Esophagus muscularis mucosa (tissue), 4 donors: ENCODE measurements at regions not wholly inside any gene's neighbourhood (a gene's known extent, or its start where the extent isn't known, plus 50 kb on each side); places are given as distances from the start of the nearest gene placed in this dataset.

Experiments used
- DNase-seq: peaks from one replicate; pipeline ENCODE4 v3.0.0-alpha.2; 2017; ENCODE audit errors: extremely low spot score
- H3K27ac ChIP-seq, 4 donors: fragments of 200-600 bp; sonication (generic); replicated peaks in 1 of 4; 1 replicate in 3 of 4; 2 replicates in 1 of 4; pipeline ENCODE4 v1.5.1; 2016 to 2019; ENCODE audit warnings: mild to moderate bottlenecking in 1 of 4
- H3K27me3 ChIP-seq, 4 donors: fragments of 200-600 bp; sonication (generic); one replicate each; pipeline versions ENCODE4 v1.5.1 to v1.6.0; 2016 to 2019
- H3K36me3 ChIP-seq, 4 donors: fragments of 200-600 bp; sonication (generic); one replicate each; pipeline ENCODE4 v1.5.1; 2016 to 2019
- H3K4me1 ChIP-seq, 4 donors: fragments of 200-600 bp; sonication (generic); one replicate each; pipeline ENCODE4 v1.5.1; 2016 to 2019
- H3K4me3 ChIP-seq, 4 donors: fragments of 200-600 bp; sonication (generic); 1 replicate in 2 of 4; 2 replicates in 2 of 4; pipeline ENCODE4 v1.5.1; 2016 to 2019; ENCODE audit warnings: mild to moderate bottlenecking in 4 of 4, moderate library complexity in 1 of 4
- H3K9me3 ChIP-seq, 4 donors: fragments of 200-600 bp; sonication (generic); 1 replicate in 3 of 4; 2 replicates in 1 of 4; pipeline ENCODE4 v1.5.1; 2016 to 2019
- EP300 ChIP-seq: sonication (generic); formaldehyde crosslinking; IDR thresholded peaks from one replicate; pipeline ENCODE4 v1.6.1; 2017; ENCODE audit warnings: antibody characterized with exemption
- POLR2A ChIP-seq: fragments of 450-650 bp; IDR thresholded peaks from one replicate; pipeline ENCODE4 v1.6.1; 2017; ENCODE audit warnings: antibody characterized with exemption, moderate library complexity, mild to moderate bottlenecking, low read depth
- POLR2AphosphoS5 ChIP-seq, 2 donors: sonication (generic); formaldehyde crosslinking; IDR thresholded peaks; one replicate each; pipeline ENCODE4 v1.6.1; 2017; ENCODE audit warnings: antibody characterized with exemption in 2 of 2
- WGBS: methylation state at CpG from one replicate; pipeline ENCODE4 v1.1.5; 2018; 5-methylcytosine and 5-hydroxymethylcytosine counted together
- intact Hi-C: fragments of 100-400 bp; cut with DNase I; formaldehyde crosslinking; loops from one replicate; pipeline ENCODE4 v1.15.1; 2023
- TF ChIP-seq, protein P1 (sequence below), 3 experiments: fragments of 200-600 bp in 2 of 3; fragments of 450-650 bp in 1 of 3; sonication (generic) in 2 of 3; IDR thresholded peaks; one replicate each; pipeline ENCODE4 v1.5.1; 2017 to 2019; ENCODE audit warnings: antibody characterized with exemption in 3 of 3, mild to moderate bottlenecking in 2 of 3, moderate library complexity in 1 of 3

DNA sequence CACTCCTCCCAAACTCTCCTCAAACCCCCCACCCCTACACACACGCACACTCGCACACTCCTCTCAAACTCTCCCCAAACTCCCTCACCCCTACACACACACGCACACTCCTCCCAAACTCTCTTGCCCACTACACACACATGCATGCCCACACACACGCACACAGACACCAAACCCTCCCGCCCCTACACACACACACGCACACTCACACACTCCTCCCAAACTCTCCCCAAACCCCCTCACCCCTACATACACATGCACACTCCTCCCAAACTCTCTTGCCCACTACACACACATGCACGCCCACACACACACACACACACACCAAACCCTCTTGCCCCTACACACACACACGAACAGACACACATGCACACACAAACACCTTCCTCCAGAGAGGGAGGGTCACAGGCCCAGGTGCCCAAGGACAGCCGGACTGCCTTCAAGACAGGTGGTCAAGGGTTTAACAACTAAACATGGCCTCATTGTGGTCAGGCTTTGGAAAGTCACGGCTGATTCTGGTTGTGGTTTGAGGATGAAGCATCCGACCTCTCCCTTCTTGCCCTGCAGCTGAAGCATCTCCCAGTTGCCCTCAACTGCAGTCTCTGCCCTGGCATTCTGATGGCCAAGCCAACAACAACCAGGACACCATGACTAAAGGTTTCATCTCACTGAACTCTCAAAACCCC, 72.3 kb upstream of the SNTG2 start:
- no peaks in the 10 kb centered on the region for H3K4me1 ChIP-seq
- H3K27me3 ChIP-seq, result peaks cover 0 to 44% (median 0%) of the 10 kb centered on the region in 4 donors
- no peak for DNase-seq
- WGBS, result 96% methylated on average over 9 of the region's 11 CpGs
- no peak overlapping the region for H3K27ac ChIP-seq
- no peaks in the 10 kb centered on the region for H3K36me3 ChIP-seq
- H3K9me3 ChIP-seq, result no peaks in the 10 kb centered on the region
- no peak overlapping the region for H3K4me3 ChIP-seq
- TF ChIP-seq EP300 (no peak), POLR2AphosphoS5 (IDR thresholded peaks at IDR 0.05) (no peak)
- TF ChIP-seq, protein P1, sequence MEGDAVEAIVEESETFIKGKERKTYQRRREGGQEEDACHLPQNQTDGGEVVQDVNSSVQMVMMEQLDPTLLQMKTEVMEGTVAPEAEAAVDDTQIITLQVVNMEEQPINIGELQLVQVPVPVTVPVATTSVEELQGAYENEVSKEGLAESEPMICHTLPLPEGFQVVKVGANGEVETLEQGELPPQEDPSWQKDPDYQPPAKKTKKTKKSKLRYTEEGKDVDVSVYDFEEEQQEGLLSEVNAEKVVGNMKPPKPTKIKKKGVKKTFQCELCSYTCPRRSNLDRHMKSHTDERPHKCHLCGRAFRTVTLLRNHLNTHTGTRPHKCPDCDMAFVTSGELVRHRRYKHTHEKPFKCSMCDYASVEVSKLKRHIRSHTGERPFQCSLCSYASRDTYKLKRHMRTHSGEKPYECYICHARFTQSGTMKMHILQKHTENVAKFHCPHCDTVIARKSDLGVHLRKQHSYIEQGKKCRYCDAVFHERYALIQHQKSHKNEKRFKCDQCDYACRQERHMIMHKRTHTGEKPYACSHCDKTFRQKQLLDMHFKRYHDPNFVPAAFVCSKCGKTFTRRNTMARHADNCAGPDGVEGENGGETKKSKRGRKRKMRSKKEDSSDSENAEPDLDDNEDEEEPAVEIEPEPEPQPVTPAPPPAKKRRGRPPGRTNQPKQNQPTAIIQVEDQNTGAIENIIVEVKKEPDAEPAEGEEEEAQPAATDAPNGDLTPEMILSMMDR (IDR thresholded peaks at IDR 0.05), result no peak
- intact Hi-C loops, result no loop called here

DNA sequence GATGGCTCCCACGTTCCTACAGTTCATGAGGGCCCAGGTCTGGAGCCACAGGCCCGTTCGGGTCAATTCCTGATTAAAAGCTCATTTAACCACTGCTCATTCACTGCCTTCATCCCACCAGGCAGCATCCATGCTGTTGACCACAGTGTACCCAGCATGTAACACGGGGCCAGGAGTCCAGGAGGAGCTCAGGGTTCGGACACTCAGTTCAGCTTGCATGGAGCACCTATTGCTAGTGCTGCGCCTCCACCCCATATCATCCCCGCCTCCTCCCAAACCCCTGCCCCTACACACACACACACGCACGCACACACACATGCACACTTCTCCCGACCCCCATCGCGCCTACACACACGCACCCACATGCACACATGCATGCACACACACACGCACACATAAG, 72.9 kb upstream of the SNTG2 start:
- H3K4me1 ChIP-seq, result no peaks in the 10 kb centered on the region
- no peaks in the 10 kb centered on the region for H3K36me3 ChIP-seq
- 90% methylated on average over 14 of the region's 14 CpGs for WGBS
- intact Hi-C loops, result no loop called here
- H3K4me3 ChIP-seq, result no peak overlapping the region
- no peaks in the 10 kb centered on the region for H3K9me3 ChIP-seq
- no peak for DNase-seq
- H3K27me3 ChIP-seq, result peaks cover 0 to 47% (median 0%) of the 10 kb centered on the region in 4 donors
- TF ChIP-seq EP300 (no peak), POLR2A (no peak), POLR2AphosphoS5 (IDR thresholded peaks at IDR 0.05) (no peak)
- TF ChIP-seq, protein P1 (IDR thresholded peaks at IDR 0.05), result no peak
- no peak overlapping the region for H3K27ac ChIP-seq

DNA sequence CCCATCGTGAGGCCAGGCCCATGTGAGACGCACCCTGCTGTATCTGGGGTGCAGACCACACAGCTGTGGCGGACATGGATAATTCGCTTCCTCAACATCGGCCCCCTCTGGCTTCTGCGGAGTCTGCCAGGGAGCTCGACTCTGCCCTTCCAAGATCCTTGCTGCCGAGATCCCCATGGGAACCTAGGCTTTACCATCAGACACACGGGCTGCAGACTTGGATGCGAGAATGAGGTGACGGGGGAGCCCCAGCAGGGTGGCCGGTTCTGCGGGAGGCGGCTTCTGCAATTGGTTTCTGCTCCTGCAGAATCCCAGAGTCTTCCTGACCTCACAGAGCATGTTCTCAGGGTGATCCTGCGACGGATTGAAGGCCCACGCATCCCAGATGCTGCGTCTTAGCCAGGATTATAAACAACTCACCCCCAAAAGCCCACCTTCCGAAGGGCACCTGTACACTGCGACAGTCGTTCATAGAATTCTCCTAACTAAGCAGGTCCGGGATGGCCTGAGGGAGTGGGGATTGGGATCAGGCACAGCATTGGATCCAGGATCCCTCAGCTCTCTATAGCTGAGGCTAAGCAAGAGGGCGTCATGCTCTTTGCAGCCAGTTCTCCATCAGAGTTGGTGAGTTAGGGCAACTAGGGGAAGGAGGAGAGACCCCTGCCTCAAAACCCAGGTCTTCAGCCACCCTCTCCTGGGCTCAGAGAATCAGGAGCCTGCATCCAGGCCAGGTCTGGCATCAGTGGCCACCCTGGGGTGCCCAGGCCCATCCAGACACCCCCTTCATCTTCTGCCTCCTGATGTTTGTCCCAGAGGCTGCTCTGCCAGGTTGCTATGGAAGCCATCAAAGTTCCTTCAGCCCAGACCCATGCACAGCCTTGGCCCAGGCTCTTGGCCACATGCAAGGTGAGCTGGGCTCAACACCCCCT, 74.7 kb upstream of the SNTG2 start:
- no peak for DNase-seq
- intact Hi-C loops, result no loop called here
- H3K9me3 ChIP-seq, result no peaks in the 10 kb centered on the region
- WGBS, result 80% methylated on average over 19 of the region's 23 CpGs
- TF ChIP-seq POLR2A (no peak), EP300 (no peak), POLR2AphosphoS5 (IDR thresholded peaks at IDR 0.05) (no peak)
- TF ChIP-seq, protein P1 (IDR thresholded peaks at IDR 0.05), result no peak
- H3K36me3 ChIP-seq, result no peaks in the 10 kb centered on the region
- no peak overlapping the region for H3K4me3 ChIP-seq
- no peak overlapping the region for H3K27ac ChIP-seq
- no peaks in the 10 kb centered on the region for H3K4me1 ChIP-seq
- H3K27me3 ChIP-seq, result peaks cover 0 to 46% (median 0%) of the 10 kb centered on the region in 4 donors

- WGBS, result 88% methylated on average over 19 of the region's 27 CpGs
- TF ChIP-seq EP300, result no peak
- no peak for TF ChIP-seq POLR2AphosphoS5 (IDR thresholded peaks at IDR 0.05)
- no peak for TF ChIP-seq POLR2A
- TF ChIP-seq, protein P1 (IDR thresholded peaks at IDR 0.05), result no peak
- intact Hi-C loops, result no loop called here
These were observed 76.7 kb upstream of the SNTG2 start for GRCh38 chr2:873651-874580.

More at GRCh38 chr2:873651-874580, 76.7 kb upstream of the SNTG2 start:
- no peak for DNase-seq
- Histone ChIP-seq H3K4me3 (no peak overlapping the region), H3K4me1 (no peaks in the 10 kb centered on the region), H3K36me3 (no peaks in the 10 kb centered on the region), H3K9me3 (no peaks in the 10 kb centered on the region), H3K27ac (no peak overlapping the region), H3K27me3 (peaks cover 0 to 52% (median 3%) of the 10 kb centered on the region in 4 donors)
